AG08395 (cell line): ENCODE measurements at regions not wholly inside any gene's neighbourhood (a gene's known extent, or its start where the extent isn't known, plus 50 kb on each side); places are given as distances from the start of the nearest gene placed in this dataset.

ENCODE experiments used
- DNase-seq: peaks from one replicate; pipeline ENCODE4 v3.0.0; 2012; ENCODE audit warnings: mixed read lengths, low spot score

DNA sequence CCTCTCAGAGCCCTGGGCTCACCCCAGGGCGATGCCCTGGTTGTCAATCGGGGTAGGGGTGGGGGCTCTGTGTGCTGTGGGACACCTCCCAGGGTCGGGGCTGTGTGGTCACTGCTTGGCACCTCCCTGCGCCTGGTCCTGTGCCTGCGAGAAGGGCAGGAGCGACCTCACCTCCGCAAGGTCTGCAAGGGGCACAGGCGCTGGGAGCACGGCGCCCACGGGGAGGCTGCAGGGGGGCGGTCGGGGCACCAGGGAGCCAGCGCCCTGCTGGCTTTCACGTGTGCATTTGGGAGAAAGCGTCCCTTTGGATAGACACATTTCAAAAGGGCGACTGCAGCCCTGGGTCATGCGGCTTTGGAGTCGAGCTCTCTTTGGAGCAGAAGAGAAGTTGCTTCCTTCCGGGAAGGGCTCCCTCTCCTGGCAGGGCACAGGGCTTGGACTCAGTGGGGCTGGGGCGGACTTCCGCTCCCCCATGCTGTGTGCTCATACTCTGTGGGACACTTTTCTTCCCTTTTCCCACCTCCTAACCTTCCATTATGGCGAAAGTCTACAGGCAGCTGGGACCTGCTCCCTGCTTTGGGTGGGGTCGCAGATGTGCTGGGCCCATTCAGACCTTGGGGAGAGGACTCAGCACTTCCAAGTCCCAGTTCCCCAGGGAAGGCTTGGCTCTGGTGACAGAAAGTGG is 52.9 kb upstream of the SLC28A3 start:
- DNase-seq, result no peak

DNA sequence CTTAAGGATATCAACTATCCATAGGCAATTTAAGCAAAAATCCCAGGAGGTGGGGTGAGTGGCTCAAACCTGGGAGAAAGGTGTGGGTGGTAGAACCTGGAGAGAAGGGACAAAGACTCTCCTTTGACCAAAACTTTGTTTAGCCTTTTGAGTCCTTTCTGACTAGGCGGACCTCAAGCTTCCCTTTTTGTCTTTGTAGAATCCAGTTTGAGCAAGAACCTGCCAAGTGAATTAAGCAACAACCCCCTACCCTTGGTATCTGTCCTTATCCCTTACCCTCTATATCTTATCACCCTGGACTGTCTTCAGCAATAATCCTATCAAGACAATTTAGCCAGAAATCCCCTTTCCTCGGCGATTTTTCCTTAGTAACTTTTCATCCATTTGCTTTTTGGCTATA is 53.5 kb upstream of the SLC28A3 start:
- no peak for DNase-seq

DNA sequence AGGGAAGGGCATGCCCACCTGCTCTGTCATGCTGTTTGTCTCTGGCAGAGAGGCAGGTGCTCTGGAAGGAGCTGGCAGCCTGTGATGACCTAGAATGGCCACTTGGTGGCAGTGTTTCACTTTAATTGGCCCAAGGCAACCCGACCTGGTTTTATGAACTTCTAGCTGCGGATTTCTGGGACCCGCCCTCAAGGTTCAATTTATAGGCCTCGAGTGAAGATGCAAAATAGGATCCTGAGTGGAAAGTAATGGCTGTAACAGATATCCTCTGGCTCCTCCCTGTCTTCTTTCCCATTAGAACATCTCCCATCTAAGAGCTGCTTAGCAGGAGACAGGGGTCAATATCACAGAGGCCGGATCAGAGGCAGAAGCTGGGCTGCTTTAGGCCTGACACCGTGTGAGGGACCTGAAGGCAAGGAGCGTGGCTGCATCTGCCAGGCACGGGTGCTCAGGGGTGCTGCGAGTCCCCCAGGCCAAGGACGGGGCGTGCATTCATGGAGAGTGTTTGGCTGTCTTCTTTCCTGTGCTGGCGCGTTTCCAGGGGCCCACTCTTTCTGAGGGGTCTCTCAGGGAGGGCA is 56.7 kb upstream of the SLC28A3 start:
- DNase-seq, result peak; percentile 78

DNA sequence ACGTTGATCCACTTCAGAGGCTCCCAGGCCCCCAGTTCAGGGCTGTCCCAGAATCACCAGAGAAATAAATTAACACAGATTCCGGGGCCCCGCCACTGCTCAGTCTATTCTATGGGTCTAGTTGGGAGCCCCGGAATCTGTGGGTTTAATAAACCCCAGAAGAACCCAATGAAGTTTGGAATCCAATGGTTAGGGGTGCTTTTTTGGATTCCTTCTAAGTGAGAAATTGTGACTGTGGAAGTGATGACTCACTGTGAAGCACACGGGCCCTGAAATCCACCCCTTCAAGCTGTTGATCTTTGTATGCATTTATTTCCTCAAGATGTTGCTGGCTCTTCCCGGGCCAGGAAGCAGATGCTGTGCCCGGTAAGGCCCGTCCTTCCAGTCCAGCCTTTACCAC is 57.3 kb upstream of the SLC28A3 start:
- DNase-seq, result peak; percentile 79

DNA sequence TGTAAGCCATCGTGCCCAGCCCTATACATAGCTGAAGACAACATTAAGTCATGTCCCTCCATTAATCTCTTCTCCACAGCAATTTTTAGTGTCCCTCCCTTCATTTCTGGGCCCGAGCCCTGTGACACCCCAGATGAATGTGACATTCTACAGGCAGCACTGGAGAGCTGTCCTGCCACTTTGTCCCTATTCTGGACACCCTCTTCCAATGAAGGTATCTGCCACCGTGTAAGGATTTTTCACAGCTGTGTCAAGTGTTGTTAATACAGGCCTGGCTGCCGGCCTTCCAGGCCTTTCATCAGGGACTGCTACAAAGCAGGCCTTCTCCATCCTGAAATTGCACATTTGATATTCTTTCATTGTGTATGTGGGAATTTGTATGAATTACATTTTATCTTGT is 62.0 kb upstream of the SLC28A3 start:
- DNase-seq, result no peak

DNA sequence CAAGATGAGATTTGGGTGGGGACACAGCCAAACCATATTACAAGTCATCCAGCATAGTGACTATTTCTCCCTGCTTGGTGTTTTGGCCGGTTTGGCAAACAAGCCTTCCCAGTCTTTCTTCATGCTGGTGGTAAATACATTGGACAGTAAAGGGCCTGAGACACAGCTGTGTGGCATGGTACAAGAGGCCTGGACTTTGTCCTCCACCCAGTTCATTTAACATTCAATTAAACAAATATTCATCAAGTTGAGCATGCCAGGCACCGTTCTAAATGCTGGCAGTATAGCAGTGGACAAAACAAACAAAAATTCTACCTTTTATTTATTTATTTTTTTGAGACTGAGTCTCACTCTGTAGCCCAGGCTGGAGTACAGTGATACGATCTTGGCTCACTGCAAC is 62.7 kb upstream of the SLC28A3 start:
- no peak for DNase-seq

DNA sequence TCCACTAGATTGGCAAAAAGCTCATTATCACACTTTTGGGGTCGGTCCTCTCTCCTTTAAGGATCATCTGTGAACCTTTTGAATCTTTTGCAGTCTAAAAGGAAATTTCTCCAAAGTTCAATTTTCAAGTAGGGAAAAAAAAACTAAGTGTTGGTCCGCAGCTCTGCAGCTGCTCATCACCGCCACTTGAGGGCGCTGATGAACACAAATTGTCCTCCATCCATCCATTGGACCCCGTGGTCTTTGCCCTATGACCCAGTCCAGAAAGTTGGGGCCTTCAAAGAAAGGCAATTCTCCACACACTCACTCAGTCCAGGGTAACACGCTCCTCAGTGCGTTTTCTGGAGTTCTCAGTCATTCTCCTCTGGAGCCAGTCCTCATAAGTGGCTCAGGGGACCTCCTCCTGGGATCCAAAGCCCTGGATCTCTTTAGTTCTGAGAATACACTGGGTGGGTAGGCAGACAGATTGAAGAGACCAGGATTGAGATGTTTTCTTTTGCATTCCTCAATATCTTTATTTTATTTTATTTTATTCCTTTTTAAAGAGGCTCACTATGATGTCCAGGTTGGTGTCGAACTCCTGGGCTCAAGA is 63.6 kb upstream of the SLC28A3 start:
- no peak for DNase-seq

DNA sequence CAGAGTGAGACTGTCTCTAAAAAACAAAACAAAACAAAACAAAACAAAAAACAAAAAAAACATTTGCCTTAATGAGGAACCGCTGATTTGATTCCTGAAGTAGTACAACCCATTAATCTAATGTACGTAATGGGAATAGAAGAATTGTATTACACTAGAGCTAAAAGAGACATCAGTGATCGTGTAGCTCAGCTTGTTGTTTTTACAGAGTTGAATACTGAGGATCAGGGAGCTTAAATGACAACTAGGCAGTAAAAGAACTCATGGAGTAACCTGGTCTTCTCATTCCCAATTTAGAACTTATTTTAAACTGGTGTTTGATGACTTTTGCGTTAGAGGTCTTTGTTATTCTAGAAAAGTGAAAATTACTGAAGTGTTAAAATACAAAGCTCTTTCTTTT is 65.1 kb upstream of the SLC28A3 start:
- no peak for DNase-seq

DNA sequence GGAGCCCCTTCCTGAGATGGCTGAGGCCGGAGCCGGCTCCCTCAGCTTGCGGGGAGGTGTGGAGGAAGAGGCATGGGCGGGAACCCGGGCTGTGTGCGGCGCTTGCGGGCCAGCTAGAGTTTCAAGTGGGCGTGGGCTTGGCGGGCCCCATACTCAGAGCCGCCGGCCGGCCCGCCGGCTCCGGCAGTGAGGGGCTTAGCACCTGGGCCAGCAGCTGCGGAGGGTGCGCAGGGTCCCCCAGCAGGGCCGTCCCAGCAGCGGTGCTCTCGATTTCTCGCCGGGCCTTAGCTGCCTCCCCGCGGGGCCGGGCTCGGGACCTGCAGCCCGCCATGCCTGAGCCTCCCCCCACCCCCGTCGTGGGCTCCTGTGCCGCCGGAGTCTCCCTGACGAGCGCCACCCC is 67.9 kb upstream of the SLC28A3 start:
- DNase-seq, result no peak

DNA sequence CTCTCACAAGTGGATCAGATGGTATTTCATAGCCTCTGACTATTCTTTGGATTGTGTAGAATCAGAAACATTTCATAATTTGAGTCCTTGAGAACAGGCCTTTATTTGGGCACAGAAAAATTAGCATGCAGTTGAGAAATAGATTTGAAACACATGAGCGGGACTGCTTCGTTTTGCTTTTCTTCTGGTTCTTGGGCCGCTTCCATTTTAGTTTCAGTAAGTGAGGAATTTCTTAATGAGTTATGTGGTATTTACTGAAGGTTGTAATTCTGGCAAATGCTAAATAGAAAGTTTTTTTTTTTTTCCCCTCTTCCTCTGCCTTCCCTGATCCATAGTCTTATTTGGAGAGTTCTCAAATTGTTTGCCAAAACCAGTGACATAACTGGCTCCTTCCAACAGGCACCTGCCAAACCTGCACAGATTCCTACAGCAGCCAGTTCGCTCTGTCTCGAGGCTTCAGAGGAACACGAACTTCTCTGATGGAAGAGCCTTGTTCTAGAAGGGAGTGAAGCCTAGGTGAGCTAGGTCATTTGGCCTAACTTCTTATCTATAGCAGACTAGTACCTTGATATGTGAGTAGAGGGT is 71.2 kb upstream of the SLC28A3 start:
- peak; percentile 20 for DNase-seq

DNA sequence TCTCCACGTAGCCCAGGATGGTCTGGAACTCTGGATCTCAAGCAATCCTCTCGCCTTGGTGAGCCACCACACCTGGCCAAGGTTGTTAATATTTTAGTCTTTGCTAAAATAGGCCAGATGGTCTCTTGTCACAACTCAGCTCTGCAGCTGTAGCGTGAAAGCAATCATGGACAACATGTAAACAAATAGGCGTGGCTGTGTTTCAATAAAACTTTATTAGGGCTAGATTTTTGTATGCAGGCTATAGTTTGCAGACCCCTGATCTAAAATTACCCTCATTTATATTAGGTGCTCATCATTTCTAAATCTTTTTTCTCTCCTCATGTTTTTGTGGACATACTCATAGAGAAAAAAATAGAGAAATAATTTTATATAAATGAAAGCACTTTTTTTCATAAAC is 72.1 kb upstream of the SLC28A3 start:
- DNase-seq, result no peak

DNA sequence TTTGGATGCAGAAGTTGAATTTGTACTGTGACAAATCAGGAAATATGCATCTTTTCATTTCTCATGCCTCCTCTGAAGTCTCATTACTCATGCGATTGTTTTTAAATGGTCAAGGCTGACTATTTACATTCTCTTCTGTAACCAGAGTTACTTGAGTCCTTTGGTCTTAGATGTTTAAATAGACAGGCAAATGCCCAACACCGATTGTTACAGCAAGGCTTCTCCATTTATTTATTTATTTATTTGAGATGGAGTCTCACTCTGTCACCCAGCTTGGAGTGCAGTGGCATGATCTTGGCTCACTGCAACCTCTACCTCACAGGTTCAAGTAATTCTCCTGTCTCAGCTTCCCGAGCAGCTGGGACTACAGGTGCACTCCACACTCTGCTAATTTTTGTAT is 72.7 kb upstream of the SLC28A3 start:
- no peak for DNase-seq

DNA sequence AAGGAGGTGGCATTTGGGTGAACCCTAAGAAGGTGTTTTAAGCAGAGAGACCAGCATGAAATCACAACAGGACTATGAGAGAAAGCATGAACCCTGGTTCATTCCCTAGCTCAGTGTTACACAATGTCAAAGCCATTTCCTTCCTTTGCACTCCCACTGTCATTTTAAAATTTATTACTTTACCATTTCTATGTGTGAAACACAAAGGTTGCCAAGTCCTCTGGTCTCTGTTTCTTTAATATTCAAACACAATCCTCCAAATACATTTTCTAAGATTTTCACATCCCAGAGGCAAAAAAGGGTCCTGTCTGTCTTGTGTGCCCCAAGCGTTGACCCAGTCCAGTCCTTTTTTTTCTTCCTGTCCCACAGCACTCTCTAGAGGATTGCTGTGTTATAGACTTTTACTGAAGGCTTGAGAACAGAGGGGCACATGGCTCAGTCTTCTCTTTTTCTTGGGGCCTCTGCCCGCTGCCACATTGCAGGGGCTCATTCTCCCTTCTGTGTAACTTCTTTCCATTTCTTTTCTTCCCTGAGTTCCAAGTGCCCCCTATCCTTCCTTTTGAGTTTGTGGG is 78.6 kb upstream of the SLC28A3 start:
- peak; percentile 11 for DNase-seq

DNA sequence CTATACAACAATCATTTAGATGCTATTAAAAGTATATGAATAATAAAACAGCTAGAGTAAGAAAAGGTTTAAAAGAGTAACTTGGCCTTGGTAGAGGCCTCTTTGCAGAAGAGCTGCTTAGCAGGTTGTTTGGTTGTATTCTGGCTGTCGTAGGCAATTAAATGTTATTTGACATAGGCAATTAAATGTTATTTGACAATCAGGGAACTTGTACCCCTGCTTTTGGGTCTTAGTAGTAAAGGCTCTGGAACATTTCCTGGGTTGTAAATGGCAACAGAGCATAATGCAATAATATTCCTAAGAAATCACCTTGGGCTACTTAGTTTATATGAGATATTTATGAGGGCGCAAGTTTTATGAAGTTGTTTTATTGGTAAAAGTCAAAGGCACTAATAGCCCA is 84.4 kb upstream of the SLC28A3 start:
- DNase-seq, result no peak

DNA sequence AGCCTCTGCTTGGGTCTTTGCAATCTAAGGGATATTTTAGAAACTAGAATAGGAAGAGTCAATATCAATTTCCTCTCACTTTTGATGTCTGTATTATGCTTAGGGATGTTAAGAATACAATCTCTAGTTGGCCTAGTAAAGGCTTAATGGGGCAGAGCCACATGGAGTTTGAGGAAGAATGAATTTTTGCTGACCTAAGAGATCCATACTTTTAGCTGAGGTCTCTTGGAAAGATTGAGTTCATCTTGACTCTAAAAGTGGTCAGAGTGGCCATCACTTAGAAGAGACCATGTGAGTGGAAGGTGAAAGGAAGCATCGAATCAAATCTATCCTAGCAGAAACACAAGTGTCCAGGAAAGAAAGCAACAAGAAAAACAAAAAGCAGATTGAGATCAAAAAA is 92.2 kb upstream of the SLC28A3 start:
- no peak for DNase-seq

DNA sequence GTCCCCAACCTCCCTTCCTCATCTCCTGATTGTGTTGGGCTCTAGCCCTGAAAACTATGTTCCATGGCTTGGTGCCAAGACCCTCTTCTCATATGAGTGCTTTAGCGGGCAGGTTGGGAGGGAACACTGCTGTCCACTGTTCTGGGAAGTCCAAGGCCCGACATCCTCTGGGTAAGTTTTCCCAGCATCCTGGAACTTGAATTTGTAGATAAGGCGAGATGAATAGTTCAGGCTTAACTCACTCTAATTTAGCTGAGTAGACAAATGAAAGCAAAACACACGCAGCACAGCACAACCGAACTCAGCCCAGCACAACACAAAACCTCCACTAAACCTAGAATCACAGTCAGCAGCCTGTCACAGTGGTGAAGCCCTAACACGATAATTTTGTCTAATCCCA is 95.3 kb upstream of the SLC28A3 start:
- no peak for DNase-seq

DNA sequence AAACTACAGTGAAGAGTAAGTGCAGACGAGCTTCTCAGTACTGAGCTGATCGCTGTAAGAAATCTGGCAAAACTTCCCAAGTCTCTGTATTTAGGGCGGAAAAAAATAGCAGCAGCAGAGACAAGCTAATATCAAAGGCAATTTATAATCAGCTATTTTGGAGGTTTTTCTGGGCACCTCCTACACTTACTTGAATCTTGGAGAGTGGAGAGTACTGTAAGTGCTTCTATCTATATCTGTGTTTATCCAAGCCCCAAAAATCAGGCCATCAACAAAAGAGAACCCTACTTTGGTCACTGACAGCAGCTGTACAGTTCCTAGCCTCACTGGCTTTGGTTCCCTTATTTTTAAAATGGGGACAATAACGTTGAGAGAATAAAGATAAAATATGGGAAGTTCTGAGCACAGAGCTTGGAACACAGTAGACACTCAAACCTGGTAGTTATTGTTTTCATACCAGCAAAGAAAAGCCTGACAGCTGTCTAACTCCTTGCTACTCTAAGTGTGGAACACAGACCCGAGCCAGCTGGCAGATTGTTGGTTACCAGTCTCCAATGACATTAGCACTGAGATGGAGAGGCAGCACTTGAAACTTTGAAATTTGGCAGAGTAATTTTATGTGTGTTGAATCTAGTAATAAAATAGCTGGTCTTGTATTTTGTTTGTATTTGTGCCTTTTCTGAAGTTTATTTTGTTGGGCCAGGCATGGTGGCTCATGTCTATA is 96.0 kb upstream of the SLC28A3 start:
- no peak for DNase-seq

DNA sequence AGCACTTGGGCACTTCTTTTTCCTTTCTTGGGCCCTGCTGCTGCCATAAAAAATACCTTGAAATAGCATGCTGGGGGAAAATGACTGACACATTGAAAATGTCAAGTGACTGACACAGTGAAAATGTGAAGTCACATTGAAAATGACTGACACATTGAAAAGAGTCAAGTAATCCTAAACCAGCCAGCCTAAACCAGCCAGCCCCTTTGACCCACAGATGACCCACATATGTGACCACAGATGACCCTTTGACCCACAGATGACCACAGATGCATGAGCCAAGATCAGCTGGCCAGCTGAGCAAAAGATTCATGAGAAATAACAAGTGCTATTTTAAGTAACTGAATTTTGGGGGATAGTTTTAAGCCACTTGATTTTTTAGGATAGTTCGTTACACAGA is 97.8 kb upstream of the SLC28A3 start:
- no peak for DNase-seq

DNA sequence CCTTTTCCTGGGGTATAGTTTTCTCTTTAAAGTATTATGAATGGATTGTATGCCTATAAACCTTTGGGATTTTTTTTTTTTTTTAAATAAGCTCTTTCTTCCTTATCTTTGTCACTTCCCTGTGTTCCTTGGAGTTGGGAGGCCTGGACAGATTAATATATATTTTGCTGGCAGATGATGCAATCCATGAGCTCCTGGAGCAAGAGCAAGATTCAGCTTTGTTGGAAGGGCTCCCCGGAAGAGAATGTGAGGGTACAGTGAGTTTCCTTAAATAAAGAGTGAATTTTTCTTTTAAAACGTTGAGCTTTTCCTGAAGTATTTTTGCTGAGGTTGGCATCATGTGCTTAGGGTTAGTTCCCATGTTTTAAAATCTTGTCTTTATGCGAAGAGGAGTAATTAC is 98.7 kb upstream of the SLC28A3 start:
- no peak for DNase-seq

DNA sequence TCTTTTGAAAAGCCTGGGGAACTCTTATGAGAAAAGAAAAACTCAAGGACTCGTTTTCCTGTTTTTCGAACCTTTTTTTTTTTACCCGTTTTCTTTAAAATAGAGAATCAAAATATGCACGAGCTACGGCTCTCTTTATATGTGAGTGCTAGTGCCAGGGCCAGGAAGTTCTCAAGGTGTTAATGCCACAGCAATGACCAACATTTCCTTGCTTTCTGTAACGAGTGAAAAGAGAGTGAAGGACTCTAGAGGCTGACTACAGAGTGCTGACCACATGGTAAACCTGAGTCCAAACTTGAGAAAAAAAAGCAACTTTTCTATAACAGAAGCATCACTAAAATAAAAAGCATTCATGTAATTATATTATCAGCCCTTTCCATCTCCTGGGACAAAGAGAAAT is 102.2 kb upstream of the SLC28A3 start:
- no peak for DNase-seq

DNA sequence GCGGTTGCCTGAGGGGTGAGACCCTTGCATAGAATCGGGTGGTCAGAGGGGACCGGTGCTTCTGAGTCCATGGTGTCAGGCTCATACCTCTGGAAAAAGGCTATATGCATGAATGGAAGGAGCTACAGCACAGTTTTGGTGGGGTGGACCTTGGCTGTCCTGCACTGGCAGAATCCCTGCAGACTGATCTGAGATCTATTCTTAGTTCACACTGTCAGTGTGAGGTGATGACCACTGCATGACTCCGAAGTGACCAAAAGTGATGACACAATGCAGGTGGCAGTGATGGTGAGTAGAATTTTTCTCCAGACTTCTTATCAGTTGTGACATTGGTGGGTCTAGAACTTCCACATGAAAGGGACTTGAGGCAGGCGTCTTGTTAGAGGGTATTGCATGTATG is 105.2 kb upstream of the SLC28A3 start:
- no peak for DNase-seq

DNA sequence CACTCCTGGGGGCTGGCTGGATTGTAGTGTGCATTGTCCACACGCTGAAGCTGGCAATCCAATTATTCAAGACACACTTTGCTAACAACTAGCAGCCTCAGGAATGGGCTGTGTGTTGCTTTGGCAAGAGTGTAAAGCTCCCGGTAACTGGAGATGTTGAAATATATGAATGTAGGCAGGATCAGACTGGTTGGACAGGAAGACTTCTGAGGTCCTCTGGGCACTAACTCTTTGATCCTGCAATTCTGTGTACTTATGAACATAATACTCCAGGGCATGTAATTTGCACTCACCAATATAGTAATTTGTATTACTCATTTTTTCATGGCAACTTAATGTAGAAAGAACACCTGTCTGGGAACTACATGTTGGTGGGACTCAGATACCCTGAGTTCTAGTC is 106.7 kb upstream of the SLC28A3 start:
- DNase-seq, result no peak

DNA sequence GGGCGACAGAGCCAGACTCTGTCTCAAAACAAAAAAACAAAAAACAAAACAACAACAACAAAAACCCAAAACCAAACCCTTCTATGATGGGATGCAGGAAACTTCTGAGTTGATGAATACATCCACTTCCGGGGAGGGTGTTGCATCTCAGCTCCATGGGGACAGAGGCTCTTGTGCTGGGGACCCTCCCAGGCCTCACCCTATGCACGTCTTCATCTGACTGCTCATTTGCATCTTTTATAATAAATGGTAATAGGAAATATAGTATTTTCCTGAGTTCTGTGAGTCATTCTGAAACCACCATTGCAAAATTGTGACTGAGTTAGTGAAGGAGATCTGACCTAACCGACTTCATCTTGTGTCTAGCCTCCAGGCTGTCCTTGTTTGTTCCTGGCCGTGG is 109.5 kb upstream of the SLC28A3 start:
- no peak for DNase-seq
